HG03521 (cell line): ENCODE measurements at regions not wholly inside any gene's neighbourhood (a gene's known extent, or its start where the extent isn't known, plus 50 kb on each side); places are given as distances from the start of the nearest gene placed in this dataset.
"Not testable (repeated sequence)": the region's sequence is repeated elsewhere in the genome, so short reads cannot be mapped to it uniquely, and the experiment has no call there.

ENCODE experiments used
- ATAC-seq: cut with Tn5 transposase; IDR thresholded peaks from one replicate; pipeline ENCODE4 v1.9.1; 2021; ENCODE audit warnings: mild to moderate bottlenecking, moderate library complexity; ENCODE audit not compliant: unreplicated experiment

- ATAC-seq, result not testable (repeated sequence)
Measured at GRCh38 chr17:21626987-21627386, 65.3 kb upstream of the KCNJ18 start.
